ENCODE measurements at regions not wholly inside any gene's neighbourhood (a gene's known extent, or its start where the extent isn't known, plus 50 kb on each side); places are given as distances from the start of the nearest gene placed in this dataset.

- no peak for DNase-seq
Observed at GRCh38 chr5:164941132-164941531, 1435.7 kb downstream of the MAT2B start.

DNA sequence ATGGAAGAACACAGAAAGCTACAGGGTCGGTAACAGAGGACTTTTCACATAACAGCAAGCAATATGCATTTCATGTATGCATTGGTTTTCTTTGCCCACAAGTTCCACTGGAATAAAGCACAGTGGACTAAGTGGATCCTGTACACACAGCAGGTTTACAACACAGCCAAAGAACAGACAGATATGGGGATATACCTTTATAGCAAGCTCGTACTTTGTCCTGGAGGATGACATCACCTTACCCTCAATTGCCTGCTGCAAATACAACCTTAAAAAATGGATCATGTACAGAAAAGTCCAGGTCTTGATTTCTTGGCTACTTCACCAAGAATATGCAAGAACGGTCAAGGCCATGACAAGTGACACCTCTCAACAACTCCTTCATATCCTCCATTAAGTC, 1445.5 kb downstream of the MAT2B start:
- no peak for DNase-seq

DNA sequence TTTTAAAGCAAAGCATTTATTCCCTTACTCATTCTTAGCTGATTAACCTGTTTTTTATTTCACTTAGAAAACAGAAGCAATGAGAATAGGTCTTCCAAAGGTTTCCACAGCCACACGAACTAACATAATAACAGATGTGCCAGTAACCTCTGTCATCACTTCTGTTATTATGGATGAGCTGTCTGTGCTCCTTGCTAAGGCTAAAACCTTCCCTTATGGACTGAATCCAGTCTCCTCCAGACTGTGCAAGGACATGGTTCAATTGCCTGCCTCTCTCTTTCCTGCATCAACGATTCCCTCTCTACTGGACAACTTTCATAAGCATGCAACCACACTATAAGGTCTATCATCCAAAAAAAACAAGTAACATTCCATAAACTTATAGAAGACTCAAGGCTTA, 1446.2 kb downstream of the MAT2B start:
- no peak for DNase-seq

DNA sequence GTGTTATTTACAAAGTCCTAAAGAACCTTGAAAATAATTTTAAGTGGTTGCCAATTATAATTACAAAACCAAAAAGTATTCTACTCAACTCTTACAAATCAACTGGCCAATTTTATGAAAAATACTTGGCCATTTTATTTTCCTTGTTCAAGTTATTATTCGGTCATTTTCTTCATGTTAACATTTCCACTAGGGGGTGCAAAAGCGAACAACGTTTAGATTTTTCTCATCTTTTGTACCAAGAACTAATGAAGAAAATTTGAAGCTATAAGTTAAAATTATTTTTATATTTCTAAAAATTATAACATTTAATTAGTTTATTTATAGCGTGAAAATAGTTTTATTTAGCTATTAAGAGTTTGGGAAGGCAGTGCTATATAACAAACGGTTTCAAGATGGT, 1453.3 kb downstream of the MAT2B start:
- no peak for DNase-seq

- no peak for DNase-seq
Observed at GRCh38 chr5:164959761-164960160, 1454.3 kb downstream of the MAT2B start.

- no peak for DNase-seq
Observed at GRCh38 chr5:164962329-164962961, 1457.0 kb downstream of the MAT2B start.

DNA sequence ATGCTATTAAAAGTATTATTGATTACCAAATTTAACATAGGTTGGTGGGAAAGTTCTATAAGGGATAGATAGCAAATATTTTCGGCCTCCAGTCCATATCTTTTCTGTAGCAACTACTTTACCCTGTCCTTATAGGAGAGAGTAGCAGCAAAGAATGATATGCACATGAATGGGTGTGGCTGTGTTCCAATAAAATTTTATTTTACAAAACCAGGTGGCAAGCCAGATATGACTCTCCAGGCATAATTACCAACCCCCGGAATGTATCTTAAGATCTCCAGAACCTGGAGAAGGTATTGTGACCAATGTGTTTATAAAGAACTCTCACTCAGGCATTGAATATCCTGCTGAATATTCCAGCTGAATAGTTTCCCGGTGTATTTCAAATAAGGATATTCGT, 1461.2 kb downstream of the MAT2B start:
- no peak for DNase-seq

DNA sequence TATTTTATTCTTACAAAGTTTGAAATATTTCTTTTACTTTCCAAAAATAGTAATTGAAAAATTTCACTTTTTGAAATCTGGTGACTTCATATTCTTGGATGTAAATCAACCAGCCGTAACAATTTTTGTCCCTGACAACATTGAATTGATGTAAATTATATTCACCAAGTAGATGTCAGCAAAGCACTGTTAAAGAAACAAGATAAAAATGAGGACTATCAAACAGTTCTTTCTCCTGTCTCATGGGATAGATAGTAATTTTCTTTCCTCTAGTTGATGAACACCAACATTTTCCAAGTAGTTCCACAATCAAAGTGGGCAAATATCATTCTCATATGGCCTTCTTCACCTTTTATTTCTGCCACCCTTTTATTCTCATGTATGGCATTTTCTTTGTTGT, 1461.9 kb downstream of the MAT2B start:
- no peak for DNase-seq

GRCh38 chr5:164972973-164973372, 1467.6 kb downstream of the MAT2B start:
- DNase-seq = no peak

DNA sequence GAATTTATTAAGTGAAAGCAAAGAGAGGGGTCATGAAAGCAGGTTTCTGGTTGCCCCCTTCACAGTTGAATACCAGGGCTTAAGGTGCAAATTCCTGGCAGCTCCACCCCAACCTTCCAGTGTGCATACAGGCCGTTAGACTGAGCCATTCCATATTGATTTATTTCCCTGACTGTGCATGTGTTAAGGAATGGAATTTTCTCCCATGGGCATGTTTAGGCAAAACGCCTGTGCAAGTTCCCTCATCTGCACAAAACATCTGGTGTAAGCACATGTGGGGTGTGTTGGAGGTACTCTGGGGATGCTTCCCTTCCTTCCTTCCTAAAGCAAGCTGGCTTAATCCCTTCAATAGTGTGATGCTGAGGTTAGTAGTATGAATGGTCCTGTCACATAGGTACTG, 1470.6 kb downstream of the MAT2B start:
- DNase-seq = no peak

GRCh38 chr5:164980480-164980879, 1475.1 kb downstream of the MAT2B start:
- DNase-seq = no peak

DNA sequence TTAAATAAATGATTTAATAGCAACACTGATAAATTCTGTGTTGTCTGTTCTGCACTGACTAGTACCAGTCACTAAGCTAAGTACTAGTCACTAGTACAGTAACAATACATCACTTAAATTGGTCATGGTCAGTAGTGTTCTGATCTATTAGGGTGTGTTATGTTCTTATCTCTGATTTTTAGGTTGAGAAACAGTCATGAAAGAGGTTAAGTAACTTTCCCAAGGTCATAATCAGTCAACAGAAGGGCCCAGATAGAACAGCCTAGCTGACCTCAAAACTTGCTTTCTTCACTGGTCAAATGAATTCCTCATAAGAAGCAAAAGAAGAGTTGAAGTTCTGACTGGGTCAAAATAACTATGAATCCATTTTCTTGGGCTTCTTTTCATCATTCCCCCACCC, 1492.7 kb downstream of the MAT2B start:
- DNase-seq = no peak

DNA sequence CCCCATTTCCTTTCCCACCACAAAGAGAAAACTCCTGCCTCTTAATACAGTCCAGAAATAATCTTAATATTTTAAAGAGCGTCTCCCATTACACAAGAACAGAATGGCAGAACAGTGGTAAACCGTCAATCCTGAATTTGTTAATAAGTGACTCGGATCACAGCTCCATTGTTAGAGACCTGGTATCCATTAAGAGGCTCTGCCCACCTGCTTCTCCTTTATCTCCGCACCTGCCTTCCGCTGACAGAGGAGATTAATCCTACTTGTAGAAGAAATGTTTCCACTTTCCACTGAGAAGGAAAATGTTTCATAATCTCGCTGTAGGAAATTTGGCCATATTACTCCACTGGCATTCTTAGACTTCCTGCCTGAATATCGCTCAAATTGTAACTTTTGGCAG, 1493.2 kb downstream of the MAT2B start:
- no peak for DNase-seq

GRCh38 chr5:165000479-165001190, 1495.2 kb downstream of the MAT2B start:
- no peak for DNase-seq

DNA sequence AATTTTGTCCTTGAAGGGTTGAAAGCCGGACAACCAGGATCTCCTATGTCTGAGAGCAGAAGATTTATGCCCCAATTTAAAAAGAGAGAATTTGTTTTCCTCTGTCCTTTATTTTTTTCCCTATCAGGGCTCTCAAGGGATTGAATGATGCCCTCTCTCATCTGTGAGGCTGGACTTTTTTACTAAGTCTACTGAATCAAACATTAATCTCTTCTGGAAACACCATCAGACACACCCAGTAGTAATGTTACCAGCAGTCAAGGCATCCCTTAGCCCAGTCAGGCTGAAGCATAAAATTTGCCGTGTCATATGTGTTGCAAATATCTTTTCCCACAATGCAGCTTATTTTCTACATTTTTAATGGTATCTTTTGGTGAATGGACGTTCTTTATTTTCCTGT, 1497.9 kb downstream of the MAT2B start:
- no peak for DNase-seq

GRCh38 chr5:165004175-165004574, 1498.8 kb downstream of the MAT2B start:
- no peak for DNase-seq

DNA sequence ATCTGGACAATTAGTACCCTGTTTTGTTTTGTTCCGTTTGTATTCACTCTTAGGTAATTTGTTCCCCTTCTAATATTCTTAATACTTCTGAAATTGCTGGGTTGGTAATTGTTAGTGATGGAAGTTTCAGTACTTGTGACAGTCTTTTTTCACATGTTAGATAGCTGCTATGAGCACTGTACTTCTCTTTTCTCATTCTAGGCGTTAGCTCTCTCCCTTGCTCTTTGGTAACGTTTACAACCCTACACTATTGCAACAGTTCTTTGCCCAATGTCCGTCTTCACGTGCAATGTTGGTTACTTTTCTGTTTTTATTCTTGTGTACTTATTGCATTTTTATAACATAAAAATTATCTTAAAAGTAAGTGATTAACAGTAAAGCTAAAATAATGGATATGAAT, 1509.0 kb downstream of the MAT2B start:
- DNase-seq = no peak

DNA sequence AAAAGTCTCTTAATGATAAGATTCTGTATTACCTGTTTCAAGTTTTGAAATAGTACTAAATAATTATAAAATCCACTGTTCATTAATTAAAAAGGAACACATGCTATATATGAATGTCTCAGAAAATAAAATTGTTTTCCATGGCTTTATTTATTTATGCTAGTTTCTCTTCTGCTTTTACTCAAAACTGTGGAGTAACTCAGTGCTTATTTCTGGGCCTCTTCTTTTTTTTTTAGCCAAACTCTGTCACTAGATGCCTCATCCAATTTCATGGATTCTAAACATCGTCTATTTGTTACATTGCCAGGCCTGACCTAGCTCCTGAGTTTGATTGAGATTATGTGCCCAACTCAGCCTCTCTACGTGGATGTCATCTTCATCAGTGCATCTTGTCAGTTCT, 1509.7 kb downstream of the MAT2B start:
- no peak for DNase-seq

DNA sequence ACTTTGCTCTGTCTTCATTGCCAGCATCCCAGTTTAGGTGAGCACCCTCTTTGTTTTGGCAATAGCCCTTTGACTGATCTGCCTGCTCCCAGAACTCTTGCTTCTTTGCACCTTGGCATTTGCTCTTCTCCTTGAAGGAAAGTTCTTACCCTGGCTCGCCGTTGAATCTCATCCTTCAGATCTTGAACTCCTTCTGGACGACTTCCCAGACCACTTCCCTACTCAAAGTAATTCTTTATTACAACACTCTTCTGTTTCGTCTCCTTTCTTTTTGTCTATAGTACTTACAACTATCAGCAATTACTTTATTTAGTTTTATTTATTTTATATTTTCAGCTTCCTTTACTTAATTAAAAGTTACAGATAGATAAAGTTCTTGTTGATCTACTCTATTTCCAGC, 1510.1 kb downstream of the MAT2B start:
- no peak for DNase-seq

GRCh38 chr5:165026971-165027370, 1521.6 kb downstream of the MAT2B start:
- DNase-seq = no peak

- DNase-seq = no peak
Observed at GRCh38 chr5:165028356-165028755, 1522.9 kb downstream of the MAT2B start.

- DNase-seq = no peak
Observed at GRCh38 chr5:165029099-165029870, 1523.9 kb downstream of the MAT2B start.

DNA sequence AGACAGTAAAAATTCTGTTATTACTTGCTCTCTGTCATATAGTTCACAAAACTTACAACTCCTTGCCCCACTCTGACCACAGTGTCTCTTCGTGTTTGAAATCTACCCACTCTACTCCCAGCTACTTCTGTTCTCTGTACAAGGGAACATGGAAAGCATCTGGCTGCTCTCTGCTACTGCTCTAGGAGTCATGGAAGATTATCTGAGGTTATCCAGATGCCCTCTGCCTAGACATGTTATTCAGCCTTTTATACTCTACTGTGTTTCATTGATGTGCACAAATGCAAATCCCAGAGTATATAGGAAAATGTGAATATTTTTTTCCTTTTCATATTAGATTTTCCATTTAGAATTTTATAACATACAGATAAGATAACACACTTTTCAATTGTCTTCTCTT, 1525.6 kb downstream of the MAT2B start:
- DNase-seq = no peak

DNA sequence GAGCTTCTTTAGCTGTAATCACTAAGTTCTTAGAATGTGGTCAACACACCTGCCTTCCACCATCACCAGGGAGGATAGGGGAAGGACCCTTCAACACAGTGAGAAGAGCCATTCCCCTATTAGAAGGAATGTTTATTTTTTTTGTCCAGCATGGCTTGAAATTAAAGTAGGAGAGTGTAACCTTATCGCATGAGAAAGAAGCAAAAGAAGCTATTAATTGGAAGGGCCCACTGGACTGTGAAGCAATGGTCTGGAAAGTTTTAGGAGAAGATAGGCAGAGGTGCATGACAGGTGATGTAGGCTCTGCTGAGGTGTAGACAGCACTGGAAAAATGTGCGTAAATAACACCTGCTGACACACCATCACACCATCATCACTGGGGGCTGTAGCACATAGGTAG, 1526.0 kb downstream of the MAT2B start:
- DNase-seq = no peak

Data from activated CD4-positive, alpha-beta T cell treated with anti-CD3 and anti-CD28 coated beads for 48 hours (primary cell).